OCI-LY1 (cell line): ENCODE measurements at regions not wholly inside any gene's neighbourhood (a gene's known extent, or its start where the extent isn't known, plus 50 kb on each side); places are given as distances from the start of the nearest gene placed in this dataset.

Experiments used
- CTCF ChIP-seq: fragments of 200-600 bp; sonication (generic), shearing (Covaris generic); IDR thresholded peaks from 2 replicates; pipeline ENCODE4 v1.5.1; 2017; ENCODE audit warnings: mild to moderate bottlenecking, antibody characterized with exemption, low read length, moderate library complexity, mixed read lengths
- EZH2 ChIP-seq: fragments of 200-600 bp; sonication (generic), shearing (Covaris generic); IDR thresholded peaks from 2 replicates; pipeline ENCODE4 v1.8.0; 2017; ENCODE audit warnings: borderline replicate concordance, mixed run types, mild to moderate bottlenecking, antibody characterized with exemption, low read length, moderate library complexity, mixed read lengths

GRCh38 chr2:13791019-13791547, 841.4 kb upstream of the LRATD1 start:
- TF ChIP-seq CTCF (no peak), EZH2 (no peak)
